MM.1S (cell line): ENCODE measurements at regions not wholly inside any gene's neighbourhood (a gene's known extent, or its start where the extent isn't known, plus 50 kb on each side); places are given as distances from the start of the nearest gene placed in this dataset.

ENCODE experiments used
- DNase-seq: peaks from one replicate; pipeline ENCODE4 v3.0.0-alpha.2; 2015
- H2AFZ ChIP-seq: fragments of 300-600 bp; sonication (generic); 2 replicates; pipeline ENCODE4 v1.6.0; 2016; ENCODE audit warnings: antibody characterized with exemption, low read length
- H3F3A ChIP-seq: fragments of 300-600 bp; sonication (generic); 2 replicates; pipeline ENCODE4 v1.6.1; 2016; ENCODE audit warnings: mild to moderate bottlenecking, antibody characterized with exemption, low read length, moderate library complexity, mixed read lengths; ENCODE audit not compliant: insufficient read depth
- H3K27ac ChIP-seq: fragments of 300-600 bp; sonication (generic); 2 replicates; pipeline ENCODE4 v1.5.1; 2016; ENCODE audit warnings: mild to moderate bottlenecking, low read length
- H3K27me3 ChIP-seq: fragments of 300-600 bp; sonication (generic); replicated peaks from 2 replicates; pipeline ENCODE4 v1.6.0; 2016; ENCODE audit warnings: low read length; ENCODE audit not compliant: insufficient read depth
- H3K36me3 ChIP-seq: fragments of 300-600 bp; sonication (generic); replicated peaks from 2 replicates; pipeline ENCODE4 v1.6.1; 2016; ENCODE audit warnings: mild to moderate bottlenecking, low read length, mixed read lengths; ENCODE audit not compliant: insufficient read depth
- H3K4me1 ChIP-seq: fragments of 300-600 bp; sonication (generic); 2 replicates; pipeline ENCODE4 v1.6.1; 2016; ENCODE audit warnings: low read length, mixed read lengths
- H3K4me2 ChIP-seq: fragments of 300-600 bp; sonication (generic); 2 replicates; pipeline ENCODE4 v1.6.0; 2016; ENCODE audit warnings: low read depth, low read length
- H3K4me3 ChIP-seq: fragments of 300-600 bp; sonication (generic); 2 replicates; pipeline ENCODE4 v1.5.1; 2016; ENCODE audit warnings: low read length, mixed read lengths
- H3K79me2 ChIP-seq: fragments of 300-600 bp; sonication (generic); 2 replicates; pipeline ENCODE4 v1.6.1; 2016; ENCODE audit warnings: mixed run types, low read length, mixed read lengths
- H3K9ac ChIP-seq: fragments of 300-600 bp; sonication (generic); 2 replicates; pipeline ENCODE4 v1.6.1; 2016; ENCODE audit warnings: low read length, mixed read lengths
- H3K9me2 ChIP-seq: fragments of 300-600 bp; sonication (generic); replicated peaks from 2 replicates; pipeline ENCODE4 v1.6.1; 2016; ENCODE audit warnings: mild to moderate bottlenecking, low read length, mixed read lengths; ENCODE audit not compliant: insufficient read depth
- H3K9me3 ChIP-seq: fragments of 300-600 bp; sonication (generic); replicated peaks from 2 replicates; pipeline ENCODE4 v1.6.1; 2016; ENCODE audit warnings: mild to moderate bottlenecking, low read length, mixed read lengths; ENCODE audit not compliant: insufficient read depth
- H4K20me1 ChIP-seq: fragments of 300-600 bp; sonication (generic); 2 replicates; pipeline ENCODE4 v1.6.1; 2016; ENCODE audit warnings: mild to moderate bottlenecking, low read length, moderate library complexity, mixed read lengths; ENCODE audit not compliant: insufficient read depth
- CTCF ChIP-seq: fragments of 300-600 bp; sonication (generic); IDR thresholded peaks from 2 replicates; pipeline ENCODE4 v1.5.1; 2016; ENCODE audit warnings: antibody characterized with exemption, low read length, mixed read lengths
- EZH2 ChIP-seq: fragments of 300-600 bp; sonication (generic); optimal IDR thresholded peaks from 2 replicates; pipeline ENCODE3; 2017; ENCODE audit warnings: low read depth, mild to moderate bottlenecking, antibody characterized with exemption, low read length, mixed read lengths
- EZH2phosphoT487 ChIP-seq: fragments of 300-600 bp; sonication (generic); IDR thresholded peaks from 2 replicates; pipeline ENCODE4 v1.6.1; 2018; ENCODE audit warnings: antibody characterized with exemption, low read length

- H3K9me2 ChIP-seq = no peaks in the 10 kb centered on the region
- H2AFZ ChIP-seq = no peak overlapping the region
- no peak overlapping the region for H3K4me2 ChIP-seq
- H3K36me3 ChIP-seq = no peaks in the 10 kb centered on the region
- no peak overlapping the region for H3K4me3 ChIP-seq
- no peaks in the 10 kb centered on the region for H3F3A ChIP-seq
- H3K9me3 ChIP-seq = no peaks in the 10 kb centered on the region
- DNase-seq = no peak
- TF ChIP-seq CTCF (no peak), EZH2phosphoT487 (no peak), EZH2 (no peak)
- no peaks in the 10 kb centered on the region for H4K20me1 ChIP-seq
- no peak overlapping the region for H3K27ac ChIP-seq
- no peaks in the 10 kb centered on the region for H3K79me2 ChIP-seq
- H3K4me1 ChIP-seq = no peaks in the 10 kb centered on the region
- no peak overlapping the region for H3K9ac ChIP-seq
- H3K27me3 ChIP-seq = no peaks in the 10 kb centered on the region
These were observed 1344.6 kb upstream of the ZEB2 start for GRCh38 chr2:145864501-145864900.

GRCh38 chr2:145861940-145862339 is 1342.0 kb upstream of the ZEB2 start:
- Histone ChIP-seq H3K36me3 (no peaks in the 10 kb centered on the region), H3K27me3 (no peaks in the 10 kb centered on the region), H3F3A (no peaks in the 10 kb centered on the region), H3K9me2 (no peaks in the 10 kb centered on the region), H3K79me2 (no peaks in the 10 kb centered on the region), H3K4me1 (no peaks in the 10 kb centered on the region), H3K4me2 (no peak overlapping the region), H3K27ac (no peak overlapping the region), H3K9ac (no peak overlapping the region), H3K4me3 (no peak overlapping the region), H4K20me1 (no peaks in the 10 kb centered on the region), H3K9me3 (no peaks in the 10 kb centered on the region), H2AFZ (no peak overlapping the region)
- TF ChIP-seq CTCF (no peak), EZH2phosphoT487 (no peak), EZH2 (no peak)
- DNase-seq = no peak

GRCh38 chr2:145860083-145860482 is 1340.2 kb upstream of the ZEB2 start:
- Histone ChIP-seq H3K27me3 (no peaks in the 10 kb centered on the region), H3K4me3 (no peak overlapping the region), H3K27ac (no peak overlapping the region), H3K79me2 (no peaks in the 10 kb centered on the region), H3K9me2 (no peaks in the 10 kb centered on the region), H3K9ac (no peak overlapping the region), H3F3A (no peaks in the 10 kb centered on the region), H3K9me3 (no peaks in the 10 kb centered on the region), H3K36me3 (no peaks in the 10 kb centered on the region), H3K4me1 (no peaks in the 10 kb centered on the region), H4K20me1 (no peaks in the 10 kb centered on the region), H3K4me2 (no peak overlapping the region), H2AFZ (no peak overlapping the region)
- DNase-seq = no peak
- TF ChIP-seq EZH2phosphoT487 (no peak), EZH2 (no peak), CTCF (no peak)
